H9 (cell line): ENCODE measurements at regions not wholly inside any gene's neighbourhood (a gene's known extent, or its start where the extent isn't known, plus 50 kb on each side); places are given as distances from the start of the nearest gene placed in this dataset.

Source experiments
- DNase-seq: peaks from one replicate; pipeline ENCODE4 v3.0.0-alpha.2; 2017
- H2AFZ ChIP-seq: one replicate; pipeline ENCODE4 v1.6.1; 2013; ENCODE audit warnings: mild to moderate bottlenecking, low read length, control low read depth, moderate library complexity
- H2AK5ac ChIP-seq: 2 replicates; pipeline ENCODE4 v1.6.1; 2013; ENCODE audit warnings: low read length, control low read depth, mixed read lengths; ENCODE audit not compliant: insufficient read length
- H2BK120ac ChIP-seq: one replicate; pipeline ENCODE4 v1.6.1; 2013; ENCODE audit warnings: low read depth, mild to moderate bottlenecking, low read length, control low read depth, inconsistent platforms; ENCODE audit not compliant: poor library complexity, severe bottlenecking
- H2BK12ac ChIP-seq: 2 replicates; pipeline ENCODE4 v1.6.1; 2013; ENCODE audit warnings: low read length, control low read depth, mixed read lengths, low read depth; ENCODE audit not compliant: insufficient read length
- H2BK15ac ChIP-seq: 2 replicates; pipeline ENCODE4 v1.6.1; 2013; ENCODE audit warnings: low read depth, low read length, control low read depth
- H2BK20ac ChIP-seq: one replicate; pipeline ENCODE4 v1.6.1; 2013; ENCODE audit warnings: low read depth, mild to moderate bottlenecking, low read length, control low read depth, inconsistent platforms; ENCODE audit not compliant: poor library complexity, severe bottlenecking
- H2BK5ac ChIP-seq: 2 replicates; pipeline ENCODE4 v1.6.1; 2013; ENCODE audit warnings: low read length, control low read depth, mixed read lengths; ENCODE audit not compliant: insufficient read length
- H3K14ac ChIP-seq: 2 replicates; pipeline ENCODE4 v1.6.1; 2013; ENCODE audit warnings: low read length, control low read depth; ENCODE audit not compliant: insufficient read depth
- H3K18ac ChIP-seq: 2 replicates; pipeline ENCODE4 v1.6.1; 2013; ENCODE audit warnings: low read depth, mild to moderate bottlenecking, mixed read lengths, low read length, control low read depth; ENCODE audit not compliant: insufficient read length
- H3K23ac ChIP-seq: 2 replicates; pipeline ENCODE4 v1.6.1; 2013; ENCODE audit warnings: low read length, control low read depth, mixed read lengths, low read depth; ENCODE audit not compliant: insufficient read length
- H3K23me2 ChIP-seq: 2 replicates; pipeline ENCODE4 v1.6.1; 2013; ENCODE audit warnings: low read depth, mild to moderate bottlenecking, mixed read lengths, low read length, control low read depth; ENCODE audit not compliant: insufficient read length, poor library complexity, severe bottlenecking
- H3K27ac ChIP-seq: 2 replicates; pipeline ENCODE4 v1.5.1; 2013; ENCODE audit warnings: low read length, control low read depth, mixed read lengths, low read depth; ENCODE audit not compliant: insufficient read length
- H3K27me3 ChIP-seq: 2 replicates; pipeline ENCODE4 v1.6.1; 2013; ENCODE audit warnings: low read length, control low read depth, inconsistent platforms; ENCODE audit not compliant: insufficient read depth
- H3K4ac ChIP-seq: 2 replicates; pipeline ENCODE4 v1.6.1; 2013; ENCODE audit warnings: low read depth, mild to moderate bottlenecking, control low read depth, inconsistent platforms, low read length, moderate library complexity
- H3K4me1 ChIP-seq: 2 replicates; pipeline ENCODE4 v1.6.1; 2013; ENCODE audit warnings: low read length, control low read depth, inconsistent platforms; ENCODE audit not compliant: insufficient read depth
- H3K4me2 ChIP-seq: 2 replicates; pipeline ENCODE4 v1.6.1; 2013; ENCODE audit warnings: low read length, control low read depth, mixed read lengths; ENCODE audit not compliant: insufficient read length, insufficient read depth
- H3K56ac ChIP-seq: 2 replicates; pipeline ENCODE4 v1.6.1; 2013; ENCODE audit warnings: low read depth, mild to moderate bottlenecking, mixed read lengths, low read length, control low read depth; ENCODE audit not compliant: insufficient read length
- H3K79me1 ChIP-seq: 2 replicates; pipeline ENCODE4 v1.6.1; 2013; ENCODE audit warnings: low read depth, mild to moderate bottlenecking, moderate library complexity, low read length, control low read depth, inconsistent platforms; ENCODE audit not compliant: insufficient read depth, poor library complexity, severe bottlenecking
- H3K79me2 ChIP-seq: 2 replicates; pipeline ENCODE4 v1.6.1; 2013; ENCODE audit warnings: low read length, control low read depth, inconsistent platforms; ENCODE audit not compliant: insufficient read depth
- H3K9ac ChIP-seq: 2 replicates; pipeline ENCODE4 v1.6.1; 2013; ENCODE audit warnings: low read length, control low read depth, mixed read lengths; ENCODE audit not compliant: insufficient read length; ENCODE audit errors: extremely low read depth
- H3K9me3 ChIP-seq: one replicate; pipeline ENCODE4 v1.6.1; 2013; ENCODE audit warnings: low read depth, low read length, inconsistent platforms; ENCODE audit not compliant: control insufficient read depth
- H3T11ph ChIP-seq: one replicate; pipeline ENCODE4 v1.6.1; 2013; ENCODE audit warnings: mild to moderate bottlenecking, low read length, control low read depth, inconsistent platforms
- H4K20me1 ChIP-seq: one replicate; pipeline ENCODE4 v1.6.1; 2013; ENCODE audit not compliant: control insufficient read depth, insufficient read length, insufficient read depth
- H4K5ac ChIP-seq: 2 replicates; pipeline ENCODE4 v1.6.1; 2013; ENCODE audit warnings: low read depth, mild to moderate bottlenecking, mixed read lengths, low read length, control low read depth; ENCODE audit not compliant: insufficient read length
- H4K8ac ChIP-seq: replicated peaks from 2 replicates; pipeline ENCODE4 v1.6.1; 2013; ENCODE audit warnings: low read length, control low read depth, mixed read lengths, low read depth; ENCODE audit not compliant: insufficient read length
- H4K91ac ChIP-seq: 2 replicates; pipeline ENCODE4 v1.6.1; 2013; ENCODE audit warnings: low read depth, mild to moderate bottlenecking, moderate library complexity, mixed read lengths, low read length, control low read depth; ENCODE audit not compliant: insufficient read length
- H3K27ac Mint-ChIP-seq, 3 experiments: 2 replicates in 2 of 3; 3 replicates in 1 of 3; pipeline ENCODE4 v1.8.0; 2020 to 2021; ENCODE audit warnings: mixed read lengths in 3 of 3, mild to moderate bottlenecking in 1 of 3, moderate library complexity in 1 of 3
- H3K27me3 Mint-ChIP-seq: 2 replicates; pipeline ENCODE4 v1.8.0; 2021; ENCODE audit warnings: low read depth, mild to moderate bottlenecking, moderate library complexity, mixed read lengths
- H3K36me3 Mint-ChIP-seq, 3 experiments: 2 replicates in 2 of 3; 3 replicates in 1 of 3; pipeline ENCODE4 v1.8.0; 2020 to 2021; ENCODE audit warnings: low read depth in 3 of 3, mixed read lengths in 3 of 3; ENCODE audit not compliant: insufficient read depth in 1 of 3
- H3K4me1 Mint-ChIP-seq, 2 experiments: 2 replicates each; pipeline ENCODE4 v1.8.0; 2020; ENCODE audit warnings: mixed read lengths in 2 of 2
- H3K4me3 Mint-ChIP-seq, 2 experiments: 2 replicates in 1 of 2; 3 replicates in 1 of 2; pipeline ENCODE4 v1.8.0; 2020 to 2021; ENCODE audit warnings: mild to moderate bottlenecking in 2 of 2, mixed read lengths in 2 of 2, moderate library complexity in 1 of 2
- H3K9me3 Mint-ChIP-seq, 2 experiments: 2 replicates in 1 of 2; 3 replicates in 1 of 2; pipeline ENCODE4 v1.8.0; 2020; ENCODE audit warnings: mild to moderate bottlenecking in 2 of 2, mixed read lengths in 2 of 2, moderate library complexity in 1 of 2
- WGBS: extraction: QIAGEN DNeasy Blood & Tissue Kit; methylation state at CpG from one replicate; pipeline ENCODE4 v1.1.7; 2013; ENCODE audit warnings: missing lambda C conversion rate, low lambda C conversion rate, mixed read lengths; ENCODE audit not compliant: insufficient read length; ENCODE audit errors: extremely low coverage; 5-methylcytosine and 5-hydroxymethylcytosine counted together
- TF ChIP-seq, protein P1 (sequence below): fragments of 200-600 bp; sonication (generic); conservative IDR thresholded peaks from 3 replicates; pipeline ENCODE4 v1.8.0; 2021; ENCODE audit warnings: antibody characterized with exemption, mild to moderate bottlenecking

GRCh38 chrX:109926743-109927662 is 75.9 kb upstream of the TMEM164 start:
- Histone ChIP-seq H3K14ac (no peak overlapping the region), H3K56ac (no peak overlapping the region), H3K27me3 (no peaks in the 10 kb centered on the region), H2AK5ac (no peak overlapping the region), H3K4me2 (no peak overlapping the region), H4K8ac (no peak overlapping the region), H3K27ac (no peak overlapping the region), H3K4ac (no peak overlapping the region), H2BK12ac (no peak overlapping the region), H4K91ac (no peak overlapping the region), H3K9me3 (no peaks in the 10 kb centered on the region), H2BK20ac (no peak overlapping the region), H3K4me1 (no peaks in the 10 kb centered on the region), H4K20me1 (no peaks in the 10 kb centered on the region), H3K23me2 (no peaks in the 10 kb centered on the region), H4K5ac (no peak overlapping the region), H2BK120ac (no peak overlapping the region), H3K18ac (no peak overlapping the region), H2BK15ac (no peak overlapping the region), H2BK5ac (no peak overlapping the region), H3K79me1 (no peaks in the 10 kb centered on the region), H3K9ac (no peak overlapping the region), H3T11ph (no peak overlapping the region), H3K79me2 (no peaks in the 10 kb centered on the region), H3K23ac (no peak overlapping the region), H2AFZ (no peak overlapping the region)
- H3K36me3 Mint-ChIP-seq = no peaks in the 10 kb centered on the region
- TF ChIP-seq, protein P1, sequence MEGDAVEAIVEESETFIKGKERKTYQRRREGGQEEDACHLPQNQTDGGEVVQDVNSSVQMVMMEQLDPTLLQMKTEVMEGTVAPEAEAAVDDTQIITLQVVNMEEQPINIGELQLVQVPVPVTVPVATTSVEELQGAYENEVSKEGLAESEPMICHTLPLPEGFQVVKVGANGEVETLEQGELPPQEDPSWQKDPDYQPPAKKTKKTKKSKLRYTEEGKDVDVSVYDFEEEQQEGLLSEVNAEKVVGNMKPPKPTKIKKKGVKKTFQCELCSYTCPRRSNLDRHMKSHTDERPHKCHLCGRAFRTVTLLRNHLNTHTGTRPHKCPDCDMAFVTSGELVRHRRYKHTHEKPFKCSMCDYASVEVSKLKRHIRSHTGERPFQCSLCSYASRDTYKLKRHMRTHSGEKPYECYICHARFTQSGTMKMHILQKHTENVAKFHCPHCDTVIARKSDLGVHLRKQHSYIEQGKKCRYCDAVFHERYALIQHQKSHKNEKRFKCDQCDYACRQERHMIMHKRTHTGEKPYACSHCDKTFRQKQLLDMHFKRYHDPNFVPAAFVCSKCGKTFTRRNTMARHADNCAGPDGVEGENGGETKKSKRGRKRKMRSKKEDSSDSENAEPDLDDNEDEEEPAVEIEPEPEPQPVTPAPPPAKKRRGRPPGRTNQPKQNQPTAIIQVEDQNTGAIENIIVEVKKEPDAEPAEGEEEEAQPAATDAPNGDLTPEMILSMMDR = no peak
- no CpG with 5 or more reads among the region's 5 CpGs for WGBS
- H3K9me3 Mint-ChIP-seq = no peaks in the 10 kb centered on the region; a peak in 1 of 5 replicates
- DNase-seq = no peak
- no peak overlapping the region for H3K4me3 Mint-ChIP-seq
- peaks cover 12 to 15% of the 10 kb centered on the region in 2 experiments for H3K4me1 Mint-ChIP-seq
- H3K27me3 Mint-ChIP-seq = no peaks in the 10 kb centered on the region
- H3K27ac Mint-ChIP-seq = no peak overlapping the region
